Duodenal mucosa (tissue), 2 donors: ENCODE measurements at regions not wholly inside any gene's neighbourhood (a gene's known extent, or its start where the extent isn't known, plus 50 kb on each side); places are given as distances from the start of the nearest gene placed in this dataset.

Source experiments
- H3K27ac ChIP-seq: one replicate; pipeline ENCODE4 v1.7.0; 2013; ENCODE audit warnings: low read depth, low read length
- H3K27me3 ChIP-seq, 2 donors: one replicate each; pipeline ENCODE4 v1.7.0; 2013; ENCODE audit warnings: low read length in 2 of 2, control low read depth in 1 of 2; ENCODE audit not compliant: insufficient read depth in 2 of 2, control insufficient read depth in 1 of 2
- H3K36me3 ChIP-seq, 2 donors: one replicate each; pipeline ENCODE4 v1.7.0; 2013; ENCODE audit warnings: low read length in 2 of 2, control low read depth in 1 of 2; ENCODE audit not compliant: insufficient read depth in 2 of 2, control insufficient read depth in 1 of 2
- H3K4me1 ChIP-seq, 2 donors: one replicate each; pipeline ENCODE4 v1.7.0; 2013; ENCODE audit warnings: low read length in 2 of 2, control low read depth in 1 of 2; ENCODE audit not compliant: insufficient read depth in 2 of 2, control insufficient read depth in 1 of 2
- H3K4me3 ChIP-seq, 2 donors: one replicate each; pipeline ENCODE4 v1.7.0; 2013; ENCODE audit warnings: low read length in 2 of 2, low read depth in 1 of 2
- H3K9ac ChIP-seq, 2 donors: one replicate each; pipeline ENCODE4 v1.7.0; 2013; ENCODE audit warnings: low read length in 2 of 2, low read depth in 1 of 2
- H3K9me3 ChIP-seq, 2 donors: one replicate each; pipeline ENCODE4 v1.7.0; 2013; ENCODE audit warnings: low read length in 2 of 2, control low read depth in 1 of 2; ENCODE audit not compliant: control insufficient read depth in 1 of 2

- no peaks in the 10 kb centered on the region for H3K4me1 ChIP-seq
- no peaks in the 10 kb centered on the region for H3K36me3 ChIP-seq
- no peak overlapping the region for H3K27ac ChIP-seq
- H3K27me3 ChIP-seq: no peaks in the 10 kb centered on the region
- no peak overlapping the region for H3K9ac ChIP-seq
- no peak overlapping the region for H3K4me3 ChIP-seq
- H3K9me3 ChIP-seq: no peaks in the 10 kb centered on the region
Observed at GRCh38 chr9:119838210-119838609, 469.0 kb upstream of the BRINP1 start.

- Histone ChIP-seq H3K4me1 (no peaks in the 10 kb centered on the region), H3K27ac (no peak overlapping the region), H3K36me3 (no peaks in the 10 kb centered on the region), H3K27me3 (no peaks in the 10 kb centered on the region), H3K9me3 (no peaks in the 10 kb centered on the region), H3K4me3 (no peak overlapping the region), H3K9ac (no peak overlapping the region)
Observed at GRCh38 chr9:119836036-119836435, 466.8 kb upstream of the BRINP1 start.

GRCh38 chr9:119834064-119834620 is 464.9 kb upstream of the BRINP1 start:
- Histone ChIP-seq H3K9ac (no peak overlapping the region), H3K27ac (no peak overlapping the region), H3K36me3 (no peaks in the 10 kb centered on the region), H3K27me3 (no peaks in the 10 kb centered on the region), H3K9me3 (no peaks in the 10 kb centered on the region), H3K4me1 (no peaks in the 10 kb centered on the region), H3K4me3 (no peak overlapping the region)

DNA sequence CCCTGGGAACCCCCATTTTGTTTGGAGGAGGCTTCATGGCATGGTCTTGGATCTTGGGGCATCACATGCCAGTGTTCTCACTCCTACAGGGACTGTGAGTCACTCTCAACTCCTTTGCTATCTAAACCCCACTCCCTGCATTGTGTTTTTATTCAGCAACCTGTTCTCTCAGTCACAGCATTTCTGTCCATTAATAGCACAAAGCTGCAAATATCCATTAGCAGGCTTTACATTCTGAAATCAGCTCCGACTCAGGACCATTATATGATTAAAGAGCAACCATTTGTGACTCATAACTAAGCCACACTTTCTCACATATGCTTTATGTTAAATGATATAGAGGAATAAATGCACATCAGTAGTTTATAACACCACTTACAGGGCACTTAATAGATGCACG is 462.1 kb upstream of the BRINP1 start:
- no peaks in the 10 kb centered on the region for H3K27me3 ChIP-seq
- no peak overlapping the region for H3K9ac ChIP-seq

GRCh38 chr9:119829748-119830147 is 460.5 kb upstream of the BRINP1 start:
- Histone ChIP-seq H3K4me1 (no peaks in the 10 kb centered on the region), H3K4me3 (no peak overlapping the region), H3K9ac (no peak overlapping the region), H3K27ac (no peak overlapping the region), H3K36me3 (no peaks in the 10 kb centered on the region), H3K9me3 (no peaks in the 10 kb centered on the region), H3K27me3 (no peaks in the 10 kb centered on the region)

More for the DNA sequence above, 462.1 kb upstream of the BRINP1 start:
- Histone ChIP-seq H3K36me3 (no peaks in the 10 kb centered on the region), H3K4me3 (no peak overlapping the region), H3K27ac (no peak overlapping the region), H3K4me1 (no peaks in the 10 kb centered on the region), H3K9me3 (no peaks in the 10 kb centered on the region)

DNA sequence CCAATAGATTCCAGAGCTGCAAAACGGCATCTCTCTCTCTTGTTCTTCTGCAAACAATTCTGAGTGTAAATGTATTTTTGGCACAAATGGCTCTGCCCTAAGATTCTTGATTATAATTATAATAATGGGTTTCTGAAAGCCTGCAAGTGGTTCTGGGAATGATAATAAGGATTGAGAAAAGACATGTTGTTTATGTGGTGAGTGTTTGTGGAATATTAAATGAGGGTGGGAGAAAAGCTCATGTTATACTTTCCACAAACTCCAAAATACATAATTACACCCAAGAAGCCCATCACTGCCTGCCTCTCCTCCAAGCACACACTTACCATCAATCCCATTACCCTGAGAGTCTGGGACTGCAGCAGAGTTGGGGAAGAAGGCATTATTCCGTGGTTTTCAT is 460.0 kb upstream of the BRINP1 start:
- Histone ChIP-seq H3K9ac (no peak overlapping the region), H3K27me3 (no peaks in the 10 kb centered on the region), H3K9me3 (no peaks in the 10 kb centered on the region), H3K36me3 (no peaks in the 10 kb centered on the region), H3K27ac (no peak overlapping the region), H3K4me1 (no peaks in the 10 kb centered on the region), H3K4me3 (no peak overlapping the region)

DNA sequence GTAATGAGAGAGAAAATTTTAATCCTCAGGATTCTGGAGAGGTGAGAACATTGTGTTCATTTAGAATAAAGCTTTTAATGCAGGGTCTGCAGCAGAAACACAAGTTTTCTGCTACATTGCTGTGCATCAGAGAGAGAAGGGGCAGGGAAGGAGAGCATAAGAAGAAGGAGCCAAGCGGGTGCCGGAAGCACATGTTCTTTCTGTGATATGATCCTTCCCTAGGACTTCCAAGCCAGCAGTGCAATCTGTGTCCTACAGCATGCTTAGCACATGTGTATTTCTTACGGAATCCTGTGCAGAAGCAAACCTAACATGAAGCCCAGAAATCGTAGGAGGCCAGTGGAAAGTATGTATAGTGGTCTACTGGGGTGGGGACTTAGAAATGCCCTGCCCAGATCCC is 458.3 kb upstream of the BRINP1 start:
- H3K27me3 ChIP-seq: no peaks in the 10 kb centered on the region
- H3K4me1 ChIP-seq: no peaks in the 10 kb centered on the region
- no peak overlapping the region for H3K9ac ChIP-seq
- H3K4me3 ChIP-seq: no peak overlapping the region
- H3K9me3 ChIP-seq: no peaks in the 10 kb centered on the region
- no peaks in the 10 kb centered on the region for H3K36me3 ChIP-seq
- H3K27ac ChIP-seq: no peak overlapping the region

- Histone ChIP-seq H3K9ac (no peak overlapping the region), H3K27ac (no peak overlapping the region), H3K4me3 (no peak overlapping the region), H3K4me1 (no peaks in the 10 kb centered on the region), H3K9me3 (no peaks in the 10 kb centered on the region), H3K36me3 (no peaks in the 10 kb centered on the region), H3K27me3 (no peaks in the 10 kb centered on the region)
Observed at GRCh38 chr9:119827126-119827525, 457.9 kb upstream of the BRINP1 start.

GRCh38 chr9:119818726-119819435 is 449.6 kb upstream of the BRINP1 start:
- H3K36me3 ChIP-seq: no peaks in the 10 kb centered on the region
- H3K9me3 ChIP-seq: no peaks in the 10 kb centered on the region
- no peak overlapping the region for H3K4me3 ChIP-seq
- no peaks in the 10 kb centered on the region for H3K4me1 ChIP-seq
- H3K9ac ChIP-seq: no peak overlapping the region
- no peaks in the 10 kb centered on the region for H3K27me3 ChIP-seq
- H3K27ac ChIP-seq: no peak overlapping the region

DNA sequence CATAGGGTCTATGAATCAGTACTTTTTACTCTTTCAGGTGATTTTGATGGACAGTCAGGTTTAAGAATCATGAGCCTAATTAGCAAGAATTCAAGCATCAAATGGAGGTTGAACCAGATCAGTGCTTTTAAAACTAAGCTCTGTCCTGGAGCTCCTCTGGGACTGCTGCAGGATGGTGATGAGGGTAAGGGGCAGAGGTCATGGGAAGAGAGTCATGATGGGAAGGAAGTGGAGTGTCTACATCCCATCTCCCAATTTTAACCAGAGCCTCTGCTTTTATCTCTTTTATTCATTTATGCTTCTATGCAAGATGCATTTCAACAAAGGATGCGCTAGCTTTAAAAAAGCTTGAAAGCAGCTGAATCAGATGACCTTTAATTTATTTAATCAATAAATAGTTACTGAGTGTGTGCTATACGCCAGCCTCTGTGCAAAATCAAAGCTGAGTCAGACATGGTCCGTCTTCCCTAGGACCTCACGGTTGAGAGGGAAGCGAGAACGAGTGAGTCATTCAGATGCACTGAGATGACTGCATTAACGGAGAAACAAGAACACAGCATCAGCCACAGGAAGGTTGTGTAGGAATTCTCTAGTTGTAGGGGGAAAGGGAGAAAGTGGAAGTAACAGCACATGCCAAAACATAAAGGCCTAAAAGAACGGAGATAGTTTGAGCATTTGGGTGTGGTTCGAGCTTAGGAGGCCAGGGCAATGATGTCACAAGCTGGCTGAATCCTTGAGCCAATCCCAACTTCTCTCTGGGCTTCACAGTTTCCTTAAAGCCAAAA is 441.6 kb upstream of the BRINP1 start:
- Histone ChIP-seq H3K9me3 (no peaks in the 10 kb centered on the region), H3K36me3 (no peaks in the 10 kb centered on the region), H3K27ac (no peak overlapping the region), H3K4me3 (no peak overlapping the region), H3K9ac (no peak overlapping the region), H3K27me3 (no peaks in the 10 kb centered on the region), H3K4me1 (no peaks in the 10 kb centered on the region)
